ENCODE measurements at regions not wholly inside any gene's neighbourhood (a gene's known extent, or its start where the extent isn't known, plus 50 kb on each side); places are given as distances from the start of the nearest gene placed in this dataset.
"Not testable (repeated sequence)": the region's sequence is repeated elsewhere in the genome, so short reads cannot be mapped to it uniquely, and the experiment has no call there.

GRCh38 chr6:115618256-115618655, 442.4 kb downstream of the FRK start:
- DNase-seq, result no peak

- DNase-seq, result no peak
Observed at GRCh38 chr6:115617031-115617430, 443.7 kb downstream of the FRK start.

- DNase-seq, result no peak
Observed at GRCh38 chr6:115613488-115613887, 447.2 kb downstream of the FRK start.

- DNase-seq, result no peak
Observed at GRCh38 chr6:115612796-115613479, 447.8 kb downstream of the FRK start.

GRCh38 chr6:115612216-115612615, 448.5 kb downstream of the FRK start:
- no peak for DNase-seq

GRCh38 chr6:115610696-115611095, 450.0 kb downstream of the FRK start:
- DNase-seq, result no peak

- DNase-seq, result no peak
Observed at GRCh38 chr6:115609111-115609510, 451.6 kb downstream of the FRK start.

GRCh38 chr6:115602466-115602865, 458.2 kb downstream of the FRK start:
- no peak for DNase-seq

GRCh38 chr6:115601509-115601908, 459.2 kb downstream of the FRK start:
- DNase-seq, result no peak

- DNase-seq, result no peak
Observed at GRCh38 chr6:115601064-115601463, 459.6 kb downstream of the FRK start.

GRCh38 chr6:115594891-115595290, 465.8 kb downstream of the FRK start:
- no peak for DNase-seq

GRCh38 chr6:115592025-115592424, 468.7 kb downstream of the FRK start:
- no peak for DNase-seq

GRCh38 chr6:115589072-115589471, 471.6 kb downstream of the FRK start:
- not testable (repeated sequence) for DNase-seq

- no peak for DNase-seq
Observed at GRCh38 chr6:115583290-115583689, 477.4 kb downstream of the FRK start.

GRCh38 chr6:115582386-115582785, 478.3 kb downstream of the FRK start:
- no peak for DNase-seq

- not testable (repeated sequence) for DNase-seq
Observed at GRCh38 chr6:115579565-115579964, 481.1 kb downstream of the FRK start.

GRCh38 chr6:115577270-115577669, 483.4 kb downstream of the FRK start:
- DNase-seq, result no peak

GRCh38 chr6:115575285-115575684, 485.4 kb downstream of the FRK start:
- no peak for DNase-seq

GRCh38 chr6:115573861-115574260, 486.8 kb downstream of the FRK start:
- DNase-seq, result no peak

- no peak for DNase-seq
Observed at GRCh38 chr6:115570331-115570730, 490.4 kb downstream of the FRK start.

GRCh38 chr6:115554060-115554459, 506.6 kb downstream of the FRK start:
- no peak for DNase-seq

GRCh38 chr6:115551527-115551926, 509.2 kb downstream of the FRK start:
- no peak for DNase-seq

GRCh38 chr6:115545672-115545986, 515.1 kb downstream of the FRK start:
- DNase-seq, result no peak

- DNase-seq, result no peak
Observed at GRCh38 chr6:115544765-115545671, 515.7 kb downstream of the FRK start.

Data from hematopoietic multipotent progenitor cell treated with erythropoietin and hydrocortisone succinate and interleukin-3 and kit ligand, for 6 days (in vitro differentiated cells).